HepG2 (cell line): ENCODE measurements at regions not wholly inside any gene's neighbourhood (a gene's known extent, or its start where the extent isn't known, plus 50 kb on each side); places are given as distances from the start of the nearest gene placed in this dataset.

ENCODE experiments used
- ATAC-seq: fragments of 200-7000 bp; cut with Tn5 transposase; 3 replicates; pipeline ENCODE4 v1.9.1; 2020; ENCODE audit warnings: mild to moderate bottlenecking, moderate library complexity
- BruUV-seq: library from RNA; stranded (reverse); fragments of 400-500 nt; replicated peaks from 2 replicates; lab custom pipeline; 2021; lab: Mats Ljungman, UMichigan
- CTCF ChIA-PET: fragments of 300-600 bp; formaldehyde crosslinking; extraction: SDS; loops from one replicate; lab custom pipeline; 2021; ENCODE audit warnings: low total read pairs, inconsistent platforms, low intra/inter-chr PET ratio; lab: Yijun Ruan, JAX
- POLR2A ChIA-PET: fragments of 350-600 bp; sonication (Branson Sonifier 250); formaldehyde crosslinking; loops from one replicate; lab custom pipeline; 2020; ENCODE audit warnings: antibody characterized with exemption, inconsistent platforms; lab: Yijun Ruan, JAX
- DNase-seq: peaks from one replicate; pipeline ENCODE4 v3.0.0-alpha.2; 2015; ENCODE audit warnings: low spot score
- FAIRE-seq: peaks from 3 replicates; lab custom pipeline; 2011; peaks lifted over from hg19 to GRCh38; lab: Jason Lieb, UNC
- H2AFZ ChIP-seq: one replicate; pipeline ENCODE4 v1.6.1; 2011; ENCODE audit warnings: low read length, inconsistent platforms
- H3K27ac ChIP-seq: fragments of 300-600 bp; 3 replicates; pipeline ENCODE4 v1.8.0; 2011; ENCODE audit warnings: mixed run types, mild to moderate bottlenecking, mixed read lengths, low read length, inconsistent platforms; ENCODE audit not compliant: insufficient read depth; ENCODE audit errors: extremely low read length
- H3K27me3 ChIP-seq, 2 experiments: fragments of 200-600 bp in 1 of 2; 2 replicates in 1 of 2; 3 replicates in 1 of 2; pipeline versions ENCODE4 v1.6.0 to v1.8.0; 2011; ENCODE audit warnings: low read length in 2 of 2, mild to moderate bottlenecking in 2 of 2, moderate library complexity in 2 of 2, inconsistent platforms in 1 of 2; ENCODE audit not compliant: insufficient read depth in 2 of 2, control insufficient read depth in 1 of 2
- H3K36me3 ChIP-seq, 2 experiments: fragments of 200-600 bp in 1 of 2; replicated peaks in 1 of 2; 2 replicates in 1 of 2; 3 replicates in 1 of 2; pipeline versions ENCODE4 v1.5.1 to v1.8.0; 2011; ENCODE audit warnings: low read length in 2 of 2, inconsistent platforms in 1 of 2; ENCODE audit not compliant: insufficient read depth in 2 of 2, control insufficient read depth in 1 of 2
- H3K4me1 ChIP-seq: 2 replicates; pipeline ENCODE4 v1.5.1; 2012; ENCODE audit warnings: low read length, inconsistent platforms; ENCODE audit not compliant: insufficient read depth
- H3K4me2 ChIP-seq: 2 replicates; pipeline ENCODE4 v1.6.0; 2011; ENCODE audit warnings: low read depth, low read length, inconsistent platforms
- H3K4me3 ChIP-seq, 3 experiments: fragments of 200-600 bp in 1 of 3; sonication (generic), shearing (Covaris generic) in 1 of 3; replicated peaks in 1 of 3; 2 replicates each; pipeline ENCODE4 v1.5.1; 2011 to 2016; ENCODE audit warnings: low read length in 3 of 3, inconsistent platforms in 2 of 3, low read depth in 2 of 3, mild to moderate bottlenecking in 2 of 3, control low read depth in 1 of 3, mixed read lengths in 1 of 3; ENCODE audit not compliant: insufficient read depth in 1 of 3
- H3K79me2 ChIP-seq: one replicate; pipeline ENCODE4 v1.6.1; 2011; ENCODE audit warnings: low read length, inconsistent platforms; ENCODE audit not compliant: insufficient read depth
- H3K9ac ChIP-seq: 2 replicates; pipeline ENCODE4 v1.6.0; 2011; ENCODE audit warnings: mild to moderate bottlenecking, low read depth, low read length, inconsistent platforms; ENCODE audit not compliant: insufficient read depth
- H3K9me3 ChIP-seq: 2 replicates; pipeline ENCODE4 v1.5.1; 2012; ENCODE audit warnings: mild to moderate bottlenecking, low read length
- H4K20me1 ChIP-seq: 2 replicates; pipeline ENCODE4 v1.6.0; 2011; ENCODE audit warnings: inconsistent platforms, mild to moderate bottlenecking, low read length, moderate library complexity; ENCODE audit not compliant: insufficient read depth
- ARID2 ChIP-seq: sonication (generic); formaldehyde crosslinking; IDR thresholded peaks from 2 replicates; pipeline ENCODE4 v1.8.1; 2022; ENCODE audit warnings: mild to moderate bottlenecking, missing genetic modification reagents, borderline replicate concordance
- CEBPG ChIP-seq: IDR thresholded peaks from 2 replicates; pipeline ENCODE4 v1.6.1; 2016
- HOXA5 ChIP-seq: sonication (generic); formaldehyde crosslinking; IDR thresholded peaks from 2 replicates; pipeline ENCODE4 v1.4.0; 2020; ENCODE audit warnings: missing genetic modification reagents
- MLLT10 ChIP-seq: sonication (generic); formaldehyde crosslinking; IDR thresholded peaks from 2 replicates; pipeline ENCODE4 v1.4.0; 2020; ENCODE audit warnings: missing genetic modification reagents
- REL ChIP-seq: sonication (generic); formaldehyde crosslinking; conservative IDR thresholded peaks from 2 replicates; pipeline ENCODE4 v1.8.0; 2022; ENCODE audit warnings: mild to moderate bottlenecking, missing genetic modification reagents, moderate library complexity
- ZBTB20 ChIP-seq: sonication (generic); formaldehyde crosslinking; IDR thresholded peaks from 2 replicates; pipeline ENCODE4 v1.8.1; 2023; ENCODE audit warnings: missing genetic modification reagents, low read depth, mild to moderate bottlenecking, borderline replicate concordance
- ZNF3 ChIP-seq: IDR thresholded peaks from 2 replicates; pipeline ENCODE4 v1.7.0; 2017; ENCODE audit warnings: inconsistent platforms
- ZNF431 ChIP-seq: sonication (generic); formaldehyde crosslinking; IDR thresholded peaks from 2 replicates; pipeline ENCODE4 v1.9.0; 2022; ENCODE audit warnings: missing genetic modification reagents, low read depth, mild to moderate bottlenecking, borderline replicate concordance
- WGBS: methylation state at CpG from one replicate; pipeline ENCODE4 v1.1.6; 2017; ENCODE audit warnings: low lambda C conversion rate; 5-methylcytosine and 5-hydroxymethylcytosine counted together
- in situ Hi-C: cut with HindIII; loops from 2 replicates; pipeline ENCODE4 v1.10.0; 2017; ENCODE audit warnings: low pct_unique_long_range_greater_than_20kb; ENCODE audit not compliant: extremely low pct_ligation_motif_present
- intact Hi-C: fragments of 100-400 bp; cut with micrococcal nuclease; formaldehyde crosslinking; loops from one replicate; pipeline ENCODE4 v1.10.0; 2022; ENCODE audit not compliant: unreplicated experiment
- TF ChIP-seq, protein P1 (sequence below): sonication (generic); formaldehyde crosslinking; IDR thresholded peaks from 2 replicates; pipeline ENCODE4 v1.5.1; 2020; ENCODE audit warnings: mild to moderate bottlenecking, missing genetic modification reagents, borderline replicate concordance
- TF ChIP-seq, protein P2 (sequence below): sonication (generic); formaldehyde crosslinking; IDR thresholded peaks from 2 replicates; pipeline ENCODE4 v1.5.0; 2020; ENCODE audit warnings: missing genetic modification reagents
- TF ChIP-seq, protein P3 (sequence below): sonication (generic); formaldehyde crosslinking; IDR thresholded peaks from 2 replicates; pipeline ENCODE4 v1.4.0; 2020; ENCODE audit warnings: mild to moderate bottlenecking, missing genetic modification reagents
- TF ChIP-seq, protein P4 (sequence below): sonication (generic); formaldehyde crosslinking; IDR thresholded peaks from 2 replicates; pipeline ENCODE4 v1.4.0; 2020; ENCODE audit warnings: missing genetic modification reagents, borderline replicate concordance

DNA sequence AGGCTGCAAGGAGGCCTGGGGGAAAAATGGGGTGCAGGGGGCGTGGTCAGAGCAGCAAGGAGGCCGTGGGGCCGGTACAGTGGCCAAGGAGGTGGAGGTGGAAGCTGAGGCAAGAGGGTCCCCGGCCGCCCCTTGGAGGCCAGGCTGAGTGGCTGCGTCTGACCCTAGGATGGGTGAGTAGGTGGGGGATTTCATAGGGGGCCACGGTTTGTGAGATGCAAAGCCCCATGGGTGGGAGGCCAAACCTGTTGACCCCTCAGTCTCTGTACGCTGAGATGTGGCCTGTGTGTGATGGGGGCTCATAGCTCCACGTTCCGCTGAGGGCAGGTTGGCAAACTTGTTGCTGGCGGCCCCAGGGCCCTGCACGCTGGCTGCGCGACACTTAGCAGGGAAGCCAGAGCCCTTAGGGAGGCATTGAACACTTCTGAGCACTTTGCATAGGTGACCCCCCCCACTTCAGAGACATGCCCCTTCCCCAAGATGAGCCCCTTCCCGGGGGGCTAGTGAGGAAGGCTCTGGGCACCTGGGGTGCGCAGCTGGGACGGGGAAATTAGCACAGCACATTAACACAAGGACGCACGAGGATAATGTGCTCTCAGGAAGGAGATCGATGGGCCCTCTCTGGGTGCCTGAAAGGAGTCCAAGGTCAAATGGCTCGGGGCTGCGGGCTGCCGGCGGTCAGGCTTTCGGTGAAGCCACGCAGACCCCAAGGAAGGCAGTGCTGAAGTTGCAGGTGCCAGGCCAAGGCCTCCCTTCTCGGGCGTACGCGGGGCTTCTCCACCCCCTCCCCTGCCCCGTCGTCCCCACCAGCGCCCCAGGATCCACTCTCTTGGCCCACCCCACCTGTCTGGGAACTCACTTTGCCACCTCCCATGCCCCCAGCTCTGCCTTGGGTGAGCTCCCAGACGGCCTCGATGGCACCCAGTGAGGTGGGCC is 107.4 kb downstream of the HMX1 start:
- Histone ChIP-seq H3K4me1 (no peaks in the 10 kb centered on the region), H3K9ac (no peak overlapping the region), H3K27me3 (peaks cover 9 to 50% of the 10 kb centered on the region in 2 experiments; a peak in 4 of 5 replicates), H3K9me3 (no peaks in the 10 kb centered on the region), H3K36me3 (no peaks in the 10 kb centered on the region), H3K27ac (no peak overlapping the region), H3K79me2 (no peaks in the 10 kb centered on the region), H3K4me3 (no peak overlapping the region), H4K20me1 (no peaks in the 10 kb centered on the region), H3K4me2 (no peak overlapping the region), H2AFZ (no peak overlapping the region)
- BruUV-seq = no TSS peak
- intact Hi-C loops = no loop called here
- POLR2A ChIA-PET = no interaction called here
- ATAC-seq = 0 out of 3 replicates have a peak, but pooled peaks have one; percentile 23
- DNase-seq = no peak
- in situ Hi-C loops = no loop called here
- CTCF ChIA-PET = no interaction called here
- FAIRE-seq = no peak
- 29% methylated on average over 11 of the region's 35 CpGs for WGBS
- TF ChIP-seq, protein P1, sequence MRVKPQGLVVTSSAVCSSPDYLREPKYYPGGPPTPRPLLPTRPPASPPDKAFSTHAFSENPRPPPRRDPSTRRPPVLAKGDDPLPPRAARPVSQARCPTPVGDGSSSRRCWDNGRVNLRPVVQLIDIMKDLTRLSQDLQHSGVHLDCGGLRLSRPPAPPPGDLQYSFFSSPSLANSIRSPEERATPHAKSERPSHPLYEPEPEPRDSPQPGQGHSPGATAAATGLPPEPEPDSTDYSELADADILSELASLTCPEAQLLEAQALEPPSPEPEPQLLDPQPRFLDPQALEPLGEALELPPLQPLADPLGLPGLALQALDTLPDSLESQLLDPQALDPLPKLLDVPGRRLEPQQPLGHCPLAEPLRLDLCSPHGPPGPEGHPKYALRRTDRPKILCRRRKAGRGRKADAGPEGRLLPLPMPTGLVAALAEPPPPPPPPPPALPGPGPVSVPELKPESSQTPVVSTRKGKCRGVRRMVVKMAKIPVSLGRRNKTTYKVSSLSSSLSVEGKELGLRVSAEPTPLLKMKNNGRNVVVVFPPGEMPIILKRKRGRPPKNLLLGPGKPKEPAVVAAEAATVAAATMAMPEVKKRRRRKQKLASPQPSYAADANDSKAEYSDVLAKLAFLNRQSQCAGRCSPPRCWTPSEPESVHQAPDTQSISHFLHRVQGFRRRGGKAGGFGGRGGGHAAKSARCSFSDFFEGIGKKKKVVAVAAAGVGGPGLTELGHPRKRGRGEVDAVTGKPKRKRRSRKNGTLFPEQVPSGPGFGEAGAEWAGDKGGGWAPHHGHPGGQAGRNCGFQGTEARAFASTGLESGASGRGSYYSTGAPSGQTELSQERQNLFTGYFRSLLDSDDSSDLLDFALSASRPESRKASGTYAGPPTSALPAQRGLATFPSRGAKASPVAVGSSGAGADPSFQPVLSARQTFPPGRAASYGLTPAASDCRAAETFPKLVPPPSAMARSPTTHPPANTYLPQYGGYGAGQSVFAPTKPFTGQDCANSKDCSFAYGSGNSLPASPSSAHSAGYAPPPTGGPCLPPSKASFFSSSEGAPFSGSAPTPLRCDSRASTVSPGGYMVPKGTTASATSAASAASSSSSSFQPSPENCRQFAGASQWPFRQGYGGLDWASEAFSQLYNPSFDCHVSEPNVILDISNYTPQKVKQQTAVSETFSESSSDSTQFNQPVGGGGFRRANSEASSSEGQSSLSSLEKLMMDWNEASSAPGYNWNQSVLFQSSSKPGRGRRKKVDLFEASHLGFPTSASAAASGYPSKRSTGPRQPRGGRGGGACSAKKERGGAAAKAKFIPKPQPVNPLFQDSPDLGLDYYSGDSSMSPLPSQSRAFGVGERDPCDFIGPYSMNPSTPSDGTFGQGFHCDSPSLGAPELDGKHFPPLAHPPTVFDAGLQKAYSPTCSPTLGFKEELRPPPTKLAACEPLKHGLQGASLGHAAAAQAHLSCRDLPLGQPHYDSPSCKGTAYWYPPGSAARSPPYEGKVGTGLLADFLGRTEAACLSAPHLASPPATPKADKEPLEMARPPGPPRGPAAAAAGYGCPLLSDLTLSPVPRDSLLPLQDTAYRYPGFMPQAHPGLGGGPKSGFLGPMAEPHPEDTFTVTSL (CRISPR knock-in tag) = no peak
- TF ChIP-seq, protein P2, sequence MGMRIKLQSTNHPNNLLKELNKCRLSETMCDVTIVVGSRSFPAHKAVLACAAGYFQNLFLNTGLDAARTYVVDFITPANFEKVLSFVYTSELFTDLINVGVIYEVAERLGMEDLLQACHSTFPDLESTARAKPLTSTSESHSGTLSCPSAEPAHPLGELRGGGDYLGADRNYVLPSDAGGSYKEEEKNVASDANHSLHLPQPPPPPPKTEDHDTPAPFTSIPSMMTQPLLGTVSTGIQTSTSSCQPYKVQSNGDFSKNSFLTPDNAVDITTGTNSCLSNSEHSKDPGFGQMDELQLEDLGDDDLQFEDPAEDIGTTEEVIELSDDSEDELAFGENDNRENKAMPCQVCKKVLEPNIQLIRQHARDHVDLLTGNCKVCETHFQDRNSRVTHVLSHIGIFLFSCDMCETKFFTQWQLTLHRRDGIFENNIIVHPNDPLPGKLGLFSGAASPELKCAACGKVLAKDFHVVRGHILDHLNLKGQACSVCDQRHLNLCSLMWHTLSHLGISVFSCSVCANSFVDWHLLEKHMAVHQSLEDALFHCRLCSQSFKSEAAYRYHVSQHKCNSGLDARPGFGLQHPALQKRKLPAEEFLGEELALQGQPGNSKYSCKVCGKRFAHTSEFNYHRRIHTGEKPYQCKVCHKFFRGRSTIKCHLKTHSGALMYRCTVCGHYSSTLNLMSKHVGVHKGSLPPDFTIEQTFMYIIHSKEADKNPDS (CRISPR knock-in tag) = no peak
- no peak for TF ChIP-seq CEBPG (CRISPR knock-in tag)
- no peak for TF ChIP-seq REL
- TF ChIP-seq ZNF3 = no peak
- TF ChIP-seq ARID2 = no peak
- TF ChIP-seq, protein P3, sequence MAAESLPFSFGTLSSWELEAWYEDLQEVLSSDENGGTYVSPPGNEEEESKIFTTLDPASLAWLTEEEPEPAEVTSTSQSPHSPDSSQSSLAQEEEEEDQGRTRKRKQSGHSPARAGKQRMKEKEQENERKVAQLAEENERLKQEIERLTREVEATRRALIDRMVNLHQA (CRISPR knock-in tag) = no peak
- TF ChIP-seq, protein P4, sequence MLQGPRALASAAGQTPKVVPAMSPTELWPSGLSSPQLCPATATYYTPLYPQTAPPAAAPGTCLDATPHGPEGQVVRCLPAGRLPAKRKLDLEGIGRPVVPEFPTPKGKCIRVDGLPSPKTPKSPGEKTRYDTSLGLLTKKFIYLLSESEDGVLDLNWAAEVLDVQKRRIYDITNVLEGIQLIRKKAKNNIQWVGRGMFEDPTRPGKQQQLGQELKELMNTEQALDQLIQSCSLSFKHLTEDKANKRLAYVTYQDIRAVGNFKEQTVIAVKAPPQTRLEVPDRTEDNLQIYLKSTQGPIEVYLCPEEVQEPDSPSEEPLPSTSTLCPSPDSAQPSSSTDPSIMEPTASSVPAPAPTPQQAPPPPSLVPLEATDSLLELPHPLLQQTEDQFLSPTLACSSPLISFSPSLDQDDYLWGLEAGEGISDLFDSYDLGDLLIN = no peak
- no peak for TF ChIP-seq MLLT10 (CRISPR knock-in tag)
- TF ChIP-seq ZNF431 (CRISPR knock-in tag) = no peak
- no peak for TF ChIP-seq HOXA5 (CRISPR knock-in tag)
- TF ChIP-seq ZBTB20 (CRISPR knock-in tag) = no peak
